Activated B cell treated with CpG ODN at 0.5 μM for 24 hours (primary cell): ENCODE measurements at regions not wholly inside any gene's neighbourhood (a gene's known extent, or its start where the extent isn't known, plus 50 kb on each side); places are given as distances from the start of the nearest gene placed in this dataset.

Experiments
- ATAC-seq: fragments of 200-7000 bp; cut with Tn5 transposase; one replicate; pipeline ENCODE4 v1.10.0; 2021; ENCODE audit warnings: low read depth, mild to moderate bottlenecking, moderate library complexity
- CTCF ChIA-PET: fragments of 350-600 bp; sonication (Branson Sonifier 250); formaldehyde crosslinking; loops from one replicate; lab custom pipeline; 2021; ENCODE audit warnings: antibody characterized with exemption; lab: Charles Lee
- POLR2A ChIA-PET: fragments of 350-600 bp; sonication (Branson Sonifier 250); formaldehyde crosslinking; loops from one replicate; lab custom pipeline; 2021; ENCODE audit warnings: antibody characterized with exemption; lab: Charles Lee
- DNase-seq: peaks from one replicate; pipeline ENCODE4 v3.0.0; 2022
- H3K27ac Mint-ChIP-seq: one replicate; pipeline ENCODE4 v1.8.0; 2020; ENCODE audit warnings: mixed read lengths
- H3K27me3 Mint-ChIP-seq: one replicate; pipeline ENCODE4 v1.8.0; 2021; ENCODE audit warnings: mixed read lengths
- H3K36me3 Mint-ChIP-seq: one replicate; pipeline ENCODE4 v1.8.0; 2021; ENCODE audit warnings: low read depth, mixed read lengths
- H3K4me1 Mint-ChIP-seq: one replicate; pipeline ENCODE4 v1.8.0; 2021; ENCODE audit warnings: mixed read lengths
- H3K4me3 Mint-ChIP-seq: one replicate; pipeline ENCODE4 v1.8.0; 2020; ENCODE audit warnings: mild to moderate bottlenecking, mixed read lengths
- H3K9me3 Mint-ChIP-seq: one replicate; pipeline ENCODE4 v1.8.0; 2020; ENCODE audit warnings: mixed read lengths
- CTCF ChIP-seq: fragments of 200-600 bp; IDR thresholded peaks from one replicate; pipeline ENCODE4 v1.8.0; 2022; ENCODE audit warnings: antibody characterized with exemption, mild to moderate bottlenecking
- intact Hi-C: fragments of 100-400 bp; cut with micrococcal nuclease; formaldehyde crosslinking; loops from one replicate; pipeline ENCODE4 v1.15.1; 2024

- Mint-ChIP-seq H3K4me3 (no peak overlapping the region), H3K36me3 (no peaks in the 10 kb centered on the region), H3K9me3 (no peaks in the 10 kb centered on the region), H3K27ac (no peak overlapping the region), H3K27me3 (no peaks in the 10 kb centered on the region), H3K4me1 (peaks cover 9% of the 10 kb centered on the region)
- DNase-seq (no peak), ATAC-seq (no peak)
- intact Hi-C loops: no loop called here
- ChIA-PET CTCF (no interaction called here), POLR2A (no interaction called here)
- TF ChIP-seq CTCF: no peak
Observed at GRCh38 chr15:47502041-47502440, 215.3 kb upstream of the SEMA6D start.

- ChIA-PET POLR2A (no interaction called here), CTCF (no interaction called here)
- TF ChIP-seq CTCF: no peak
- ATAC-seq: no peak
- H3K36me3 Mint-ChIP-seq: no peaks in the 10 kb centered on the region
- no peaks in the 10 kb centered on the region for H3K9me3 Mint-ChIP-seq
- H3K27me3 Mint-ChIP-seq: no peaks in the 10 kb centered on the region
- no peak overlapping the region for H3K27ac Mint-ChIP-seq
- H3K4me1 Mint-ChIP-seq: peaks cover 9% of the 10 kb centered on the region
- no peak overlapping the region for H3K4me3 Mint-ChIP-seq
- intact Hi-C loops: no loop called here
- DNase-seq: no peak
Observed at GRCh38 chr15:47503876-47504275, 213.4 kb upstream of the SEMA6D start.

GRCh38 chr15:47504624-47505256 lies 212.6 kb upstream of the SEMA6D start:
- H3K27me3 Mint-ChIP-seq: no peaks in the 10 kb centered on the region
- no peak overlapping the region for H3K27ac Mint-ChIP-seq
- intact Hi-C loops: no loop called here
- ATAC-seq (no peak), DNase-seq (no peak)
- H3K4me3 Mint-ChIP-seq: no peak overlapping the region
- no peaks in the 10 kb centered on the region for H3K9me3 Mint-ChIP-seq
- POLR2A ChIA-PET: no interaction called here
- CTCF ChIA-PET: no interaction called here
- peaks cover 9% of the 10 kb centered on the region for H3K4me1 Mint-ChIP-seq
- no peak for TF ChIP-seq CTCF
- H3K36me3 Mint-ChIP-seq: no peaks in the 10 kb centered on the region

GRCh38 chr15:47505712-47506328 lies 211.5 kb upstream of the SEMA6D start:
- H3K27me3 Mint-ChIP-seq: no peaks in the 10 kb centered on the region
- H3K4me1 Mint-ChIP-seq: peaks cover 9% of the 10 kb centered on the region
- intact Hi-C loops: no loop called here
- ATAC-seq (no peak), DNase-seq (no peak)
- POLR2A ChIA-PET: no interaction called here
- no peak overlapping the region for H3K27ac Mint-ChIP-seq
- H3K9me3 Mint-ChIP-seq: no peaks in the 10 kb centered on the region
- CTCF ChIA-PET: no interaction called here
- H3K36me3 Mint-ChIP-seq: no peaks in the 10 kb centered on the region
- H3K4me3 Mint-ChIP-seq: no peak overlapping the region
- TF ChIP-seq CTCF: no peak

GRCh38 chr15:47506329-47507100 lies 210.8 kb upstream of the SEMA6D start:
- intact Hi-C loops: no loop called here
- ChIA-PET CTCF (no interaction called here), POLR2A (no interaction called here)
- no peak for TF ChIP-seq CTCF
- no peak overlapping the region for H3K27ac Mint-ChIP-seq
- ATAC-seq: no peak
- peaks cover 9% of the 10 kb centered on the region for H3K4me1 Mint-ChIP-seq
- no peaks in the 10 kb centered on the region for H3K9me3 Mint-ChIP-seq
- H3K4me3 Mint-ChIP-seq: no peak overlapping the region
- no peak for DNase-seq
- no peaks in the 10 kb centered on the region for H3K27me3 Mint-ChIP-seq
- H3K36me3 Mint-ChIP-seq: no peaks in the 10 kb centered on the region
